ENCODE measurements at regions not wholly inside any gene's neighbourhood (a gene's known extent, or its start where the extent isn't known, plus 50 kb on each side); places are given as distances from the start of the nearest gene placed in this dataset.

- DNase-seq (ENCODE audit: low read depth), result no peak
These were observed 51.1 kb upstream of the PODXL start for GRCh38 chr7:131607291-131608115.

DNA sequence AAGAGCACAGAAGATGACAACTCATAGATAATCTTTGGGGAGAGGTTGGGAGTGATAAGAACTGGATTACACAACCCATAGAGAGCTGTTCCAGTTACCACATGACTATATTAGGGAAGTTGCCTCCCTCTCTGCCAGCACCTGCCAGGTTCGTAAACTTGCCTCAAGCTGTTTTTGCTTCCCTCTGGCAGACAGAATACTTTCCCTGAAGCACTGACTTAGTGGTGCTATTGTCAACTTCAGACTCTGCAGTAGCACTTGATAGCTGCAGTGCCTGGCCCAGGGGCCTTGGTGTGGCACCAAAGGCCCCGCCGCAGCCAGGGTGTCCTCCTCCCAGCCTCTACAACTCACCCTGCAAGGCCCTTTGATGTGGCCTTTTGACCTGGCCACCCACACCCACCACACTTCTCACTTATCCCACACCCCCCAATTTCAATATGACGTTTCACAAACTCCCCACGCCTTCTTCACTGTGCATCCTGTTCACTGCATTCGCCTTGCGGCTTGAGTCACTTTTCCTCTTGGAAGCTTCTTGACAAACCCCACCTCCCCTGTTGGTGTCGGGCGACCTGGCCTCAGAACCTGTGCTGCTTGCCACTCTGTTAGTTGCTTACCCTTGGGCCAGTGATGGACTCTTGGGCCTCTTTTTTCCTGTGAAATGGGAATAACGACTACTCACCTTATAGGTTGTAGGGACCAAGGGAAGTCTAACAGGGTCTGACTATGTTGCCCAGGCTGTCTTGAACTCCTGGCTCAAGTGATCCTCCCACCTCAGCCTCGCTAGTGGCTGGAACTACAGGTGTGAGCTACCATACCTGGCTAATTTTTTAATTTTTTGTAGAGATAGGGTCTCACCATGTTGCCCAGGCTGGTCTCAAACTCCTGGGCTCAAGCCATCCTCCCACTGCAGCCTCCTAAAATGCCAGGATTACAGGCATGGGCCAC is 50.2 kb upstream of the PODXL start:
- no peak for DNase-seq (ENCODE audit: low read depth)
